ENCODE measurements at regions not wholly inside any gene's neighbourhood (a gene's known extent, or its start where the extent isn't known, plus 50 kb on each side); places are given as distances from the start of the nearest gene placed in this dataset.

GRCh38 chr16:60100371-60100770 is 1366.3 kb upstream of the GOT2 start:
- POLR2A ChIA-PET = no interaction called here
- H3K27ac ChIP-seq (ENCODE audit: control insufficient read depth, insufficient read depth) = no peak overlapping the region
- no peaks in the 10 kb centered on the region for H3K4me1 ChIP-seq (ENCODE audit: control insufficient read depth, insufficient read depth, low read length)
- RAD21 ChIA-PET (ENCODE audit: unreplicated experiment) = no interaction called here
- no peaks in the 10 kb centered on the region for H3K36me3 ChIP-seq (ENCODE audit: control insufficient read depth in 2 of 2, insufficient read depth in 2 of 2, low read length in 1 of 2)
- H3K4me3 ChIP-seq = no peak overlapping the region
- H3K79me2 ChIP-seq (ENCODE audit: control insufficient read depth, insufficient read depth, low read length) = no peaks in the 10 kb centered on the region
- TF ChIP-seq ZNF207 (IDR thresholded peaks at IDR 0.05; ENCODE audit: borderline replicate concordance) = no peak
- TF ChIP-seq, protein P1, sequence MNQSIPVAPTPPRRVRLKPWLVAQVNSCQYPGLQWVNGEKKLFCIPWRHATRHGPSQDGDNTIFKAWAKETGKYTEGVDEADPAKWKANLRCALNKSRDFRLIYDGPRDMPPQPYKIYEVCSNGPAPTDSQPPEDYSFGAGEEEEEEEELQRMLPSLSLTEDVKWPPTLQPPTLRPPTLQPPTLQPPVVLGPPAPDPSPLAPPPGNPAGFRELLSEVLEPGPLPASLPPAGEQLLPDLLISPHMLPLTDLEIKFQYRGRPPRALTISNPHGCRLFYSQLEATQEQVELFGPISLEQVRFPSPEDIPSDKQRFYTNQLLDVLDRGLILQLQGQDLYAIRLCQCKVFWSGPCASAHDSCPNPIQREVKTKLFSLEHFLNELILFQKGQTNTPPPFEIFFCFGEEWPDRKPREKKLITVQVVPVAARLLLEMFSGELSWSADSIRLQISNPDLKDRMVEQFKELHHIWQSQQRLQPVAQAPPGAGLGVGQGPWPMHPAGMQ (IDR thresholded peaks at IDR 0.05; ENCODE audit: borderline replicate concordance) = no peak
- TF ChIP-seq CBFB (IDR thresholded peaks at IDR 0.05; ENCODE audit: low read depth) = no peak
- no peak for TF ChIP-seq ZBTB4 (CRISPR knock-in tag; IDR thresholded peaks at IDR 0.05)
- no peak for TF ChIP-seq TAF1 (IDR thresholded peaks at IDR 0.05; ENCODE audit: borderline replicate concordance, low read depth, low read length)
- no peak for TF ChIP-seq SIX5 (IDR thresholded peaks at IDR 0.05; ENCODE audit: low read depth, low read length, severe bottlenecking)
- TF ChIP-seq ZSCAN29 (IDR thresholded peaks at IDR 0.05) = no peak
- TF ChIP-seq FOXK2 (IDR thresholded peaks at IDR 0.05) = no peak
- TF ChIP-seq ZNF24 (IDR thresholded peaks at IDR 0.05) = no peak
- no peak for TF ChIP-seq ZBTB40 (IDR thresholded peaks at IDR 0.05; ENCODE audit: borderline replicate concordance)
- TF ChIP-seq, protein P2, sequence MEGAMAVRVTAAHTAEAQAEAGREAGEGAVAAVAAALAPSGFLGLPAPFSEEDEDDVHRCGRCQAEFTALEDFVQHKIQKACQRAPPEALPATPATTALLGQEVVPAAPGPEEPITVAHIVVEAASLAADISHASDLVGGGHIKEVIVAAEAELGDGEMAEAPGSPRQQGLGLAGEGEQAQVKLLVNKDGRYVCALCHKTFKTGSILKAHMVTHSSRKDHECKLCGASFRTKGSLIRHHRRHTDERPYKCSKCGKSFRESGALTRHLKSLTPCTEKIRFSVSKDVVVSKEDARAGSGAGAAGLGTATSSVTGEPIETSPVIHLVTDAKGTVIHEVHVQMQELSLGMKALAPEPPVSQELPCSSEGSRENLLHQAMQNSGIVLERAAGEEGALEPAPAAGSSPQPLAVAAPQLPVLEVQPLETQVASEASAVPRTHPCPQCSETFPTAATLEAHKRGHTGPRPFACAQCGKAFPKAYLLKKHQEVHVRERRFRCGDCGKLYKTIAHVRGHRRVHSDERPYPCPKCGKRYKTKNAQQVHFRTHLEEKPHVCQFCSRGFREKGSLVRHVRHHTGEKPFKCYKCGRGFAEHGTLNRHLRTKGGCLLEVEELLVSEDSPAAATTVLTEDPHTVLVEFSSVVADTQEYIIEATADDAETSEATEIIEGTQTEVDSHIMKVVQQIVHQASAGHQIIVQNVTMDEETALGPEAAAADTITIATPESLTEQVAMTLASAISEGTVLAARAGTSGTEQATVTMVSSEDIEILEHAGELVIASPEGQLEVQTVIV (IDR thresholded peaks at IDR 0.05; ENCODE audit: borderline replicate concordance, partially characterized antibody) = no peak
- in situ Hi-C loops (cut with MboI) = no loop called here
- CTCF ChIA-PET = no interaction called here
- H3K9ac ChIP-seq (ENCODE audit: control insufficient read depth, insufficient read depth, low read length) = no peak overlapping the region
- intact Hi-C loops (cut with micrococcal nuclease; ENCODE audit: unreplicated experiment) = no loop called here
- FAIRE-seq (no peak), ATAC-seq (no peak), DNase-seq (ENCODE audit: low read depth, low spot score) (no peak)
- no peaks in the 10 kb centered on the region for H4K20me1 ChIP-seq (ENCODE audit: control insufficient read depth, insufficient read depth)
- 6% methylated on average over 1 of the region's 1 CpG for WGBS (ENCODE audit: insufficient coverage, insufficient replicate concordance, low lambda C conversion rate, missing lambda C conversion rate)
- no peak overlapping the region for H2AFZ ChIP-seq (ENCODE audit: control insufficient read depth, low read depth, low read length)
- H3K27me3 ChIP-seq (replicated peaks in 1 of 2; ENCODE audit: control insufficient read depth in 2 of 2, insufficient read depth in 2 of 2, low read length in 1 of 2) = no peaks in the 10 kb centered on the region
- H3K4me2 ChIP-seq (ENCODE audit: control insufficient read depth, insufficient read depth) = no peak overlapping the region
- H3K9me3 ChIP-seq (replicated peaks; ENCODE audit: control insufficient read depth, insufficient read depth, low read length) = no peaks in the 10 kb centered on the region
- SMC1A ChIA-PET (ENCODE audit: uncharacterized antibody, unreplicated experiment) = no interaction called here
- BruUV-seq (replicated peaks) = no TSS peak
